Erythroblast (primary cell): ENCODE measurements at regions not wholly inside any gene's neighbourhood (a gene's known extent, or its start where the extent isn't known, plus 50 kb on each side); places are given as distances from the start of the nearest gene placed in this dataset.

Experiments
- DNase-seq, 2 experiments: peaks; one replicate each; lab custom pipeline; 2025; lab: John Stamatoyannopoulos, UW
- GATA1 ChIP-seq: IDR thresholded peaks from 2 replicates; pipeline ENCODE4 v1.6.1; 2011; ENCODE audit warnings: low read depth, mild to moderate bottlenecking, control low read depth, low read length, moderate library complexity
- POLR2A ChIP-seq: IDR thresholded peaks from 2 replicates; pipeline ENCODE4 v1.6.1; 2011; ENCODE audit warnings: mild to moderate bottlenecking, low read length

DNA sequence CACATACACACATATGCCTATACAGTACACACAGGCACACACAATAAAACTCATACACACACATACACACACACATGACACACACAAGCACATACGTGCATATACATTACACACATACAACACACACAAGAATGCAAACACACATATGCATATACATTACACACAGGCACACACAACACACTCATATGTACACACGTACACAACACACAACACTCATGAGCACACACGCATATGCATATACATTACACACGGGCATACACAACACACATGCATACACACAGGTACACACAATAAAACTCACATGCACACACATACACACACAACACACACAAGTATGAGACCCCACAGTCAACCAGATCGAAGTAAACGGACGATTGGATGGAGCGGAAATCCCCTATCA lies 238.2 kb downstream of the ERMARD start:
- no peak for DNase-seq
- TF ChIP-seq GATA1 = no peak
- TF ChIP-seq POLR2A = no peak

DNA sequence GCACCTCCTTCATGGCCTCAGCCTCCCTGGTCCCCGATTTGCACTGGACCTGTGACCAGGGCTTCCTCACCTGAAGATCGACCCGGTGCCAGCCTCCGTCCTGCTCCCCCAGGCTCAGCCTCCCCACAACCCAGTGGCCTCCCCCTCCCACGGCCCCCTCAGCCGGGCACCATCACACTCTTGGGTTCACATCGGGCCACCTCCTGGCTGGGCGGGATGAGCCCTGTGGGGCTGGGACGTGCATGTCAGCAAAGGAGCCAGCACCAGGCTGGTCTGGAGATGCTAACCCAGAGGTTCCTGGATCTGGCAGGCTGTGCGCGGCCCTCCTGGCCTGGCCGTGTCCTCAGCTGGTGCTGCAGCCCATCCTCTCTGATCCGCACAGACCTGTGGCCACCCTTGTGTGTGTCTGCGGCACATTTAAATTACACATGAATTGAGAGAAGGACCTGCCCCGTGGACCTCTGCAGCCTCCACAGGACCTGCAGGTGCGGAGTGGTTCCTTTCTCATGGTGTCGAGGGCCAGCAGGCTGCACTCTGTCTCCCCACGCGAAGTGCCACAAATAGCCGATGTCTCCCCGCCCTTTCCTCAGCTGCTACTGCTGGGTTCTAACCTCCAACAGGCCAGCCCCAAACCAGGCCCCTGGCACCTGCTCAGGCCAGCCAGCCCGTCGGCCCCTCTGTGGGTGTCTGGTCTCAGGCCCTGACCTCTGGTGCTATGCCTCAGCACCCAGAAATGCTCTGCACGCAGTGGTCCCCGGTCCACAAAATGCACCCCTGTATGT lies 237.5 kb downstream of the ERMARD start:
- DNase-seq = no peak
- no peak for TF ChIP-seq GATA1
- no peak for TF ChIP-seq POLR2A

DNA sequence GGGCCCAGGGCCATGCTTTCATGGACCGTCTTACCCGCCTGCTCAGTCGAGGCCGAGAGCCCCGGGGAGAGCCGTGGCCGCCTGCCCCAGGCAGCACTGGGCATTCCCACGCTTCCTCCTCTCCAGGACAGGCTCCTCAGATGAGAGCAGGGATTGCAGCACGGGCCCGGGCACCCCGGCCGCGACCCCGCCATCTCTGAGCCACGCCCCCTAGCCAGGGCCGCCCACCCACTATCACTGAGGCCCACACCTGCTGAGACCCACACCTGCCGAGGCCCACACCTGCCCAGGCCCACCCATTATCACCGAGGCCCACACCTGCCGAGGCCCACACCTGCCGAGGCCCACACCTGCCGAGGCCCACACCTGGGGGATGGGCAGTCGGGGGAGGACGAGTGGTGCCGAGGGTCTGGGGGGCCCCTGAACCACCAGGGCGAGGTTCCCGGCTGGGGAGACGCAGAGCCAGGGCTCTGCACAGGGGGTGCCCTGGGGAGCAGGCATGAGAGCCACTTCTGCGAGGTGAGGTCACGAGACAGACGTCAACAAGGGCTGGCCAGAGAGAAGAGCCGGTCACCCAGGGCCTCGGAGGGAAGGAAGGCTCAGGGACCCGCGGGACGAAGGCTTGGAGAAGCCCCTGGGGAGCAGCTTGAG lies 235.6 kb downstream of the ERMARD start:
- TF ChIP-seq GATA1 (no peak), POLR2A (no peak)
- no peak for DNase-seq

DNA sequence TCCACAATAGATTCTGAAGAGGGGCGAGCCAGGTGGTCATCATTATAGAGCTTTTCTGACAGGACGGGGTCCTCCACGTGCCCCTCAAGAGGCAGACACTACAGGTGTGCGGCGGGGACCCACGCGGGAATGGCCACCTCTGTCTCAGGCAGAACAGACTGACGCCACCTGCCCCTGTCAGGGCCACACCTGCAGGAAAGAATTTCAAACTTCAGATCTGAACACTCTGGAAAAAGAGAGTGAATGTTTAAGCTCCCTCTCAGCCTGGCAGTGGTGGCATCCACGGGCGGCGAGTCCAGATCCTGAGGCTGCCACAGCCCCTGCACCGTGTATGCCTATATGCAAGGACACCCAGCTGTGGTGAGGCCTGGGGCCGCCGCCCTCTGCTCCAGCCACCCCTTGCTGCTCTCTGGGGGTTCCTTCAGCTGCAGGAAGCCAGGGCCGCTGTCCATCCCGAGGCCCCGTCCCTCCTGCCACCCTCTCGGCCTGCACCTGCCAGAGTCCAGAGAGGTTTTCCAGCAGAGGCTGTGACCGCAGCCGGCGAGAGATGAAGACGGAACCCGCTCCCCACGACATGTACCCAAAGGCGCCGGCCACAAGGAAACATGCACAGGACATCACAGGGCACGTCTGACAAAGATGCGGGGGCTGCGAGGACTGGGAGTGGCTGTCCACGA lies 234.9 kb downstream of the ERMARD start:
- TF ChIP-seq GATA1 (no peak), POLR2A (no peak)
- no peak for DNase-seq

- no peak for TF ChIP-seq POLR2A
- DNase-seq = no peak
These were observed 233.9 kb downstream of the ERMARD start for GRCh38 chr6:169985121-169986015.

- DNase-seq = no peak
These were observed 233.0 kb downstream of the ERMARD start for GRCh38 chr6:169984181-169985120.

DNA sequence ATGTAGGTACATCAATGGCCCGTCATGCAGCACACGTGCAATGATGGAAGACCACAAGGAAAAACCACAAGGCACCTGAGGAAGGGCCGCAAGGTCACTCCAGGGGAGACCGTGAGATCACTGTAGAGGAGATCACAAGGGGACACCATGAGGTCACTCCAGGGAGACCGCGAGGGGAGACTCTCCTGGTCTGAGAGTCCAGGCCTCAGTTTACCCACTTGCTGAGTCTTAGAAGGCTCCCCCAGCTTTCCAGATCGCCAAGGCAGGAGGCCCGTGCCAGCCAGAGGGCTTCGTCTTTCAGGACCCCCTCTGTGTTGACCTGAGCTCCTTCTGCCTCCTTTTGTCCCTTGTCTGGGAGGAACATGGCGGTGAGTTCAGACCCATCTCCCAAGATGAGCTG lies 232.2 kb downstream of the ERMARD start:
- DNase-seq = no peak
- TF ChIP-seq GATA1 (no peak), POLR2A (no peak)

More at GRCh38 chr6:169984181-169985120, 233.0 kb downstream of the ERMARD start:
- TF ChIP-seq GATA1 (no peak), POLR2A (no peak)

- TF ChIP-seq GATA1 = no peak
- no peak for TF ChIP-seq POLR2A
These were observed 231.3 kb downstream of the ERMARD start for GRCh38 chr6:169982461-169983386.

DNA sequence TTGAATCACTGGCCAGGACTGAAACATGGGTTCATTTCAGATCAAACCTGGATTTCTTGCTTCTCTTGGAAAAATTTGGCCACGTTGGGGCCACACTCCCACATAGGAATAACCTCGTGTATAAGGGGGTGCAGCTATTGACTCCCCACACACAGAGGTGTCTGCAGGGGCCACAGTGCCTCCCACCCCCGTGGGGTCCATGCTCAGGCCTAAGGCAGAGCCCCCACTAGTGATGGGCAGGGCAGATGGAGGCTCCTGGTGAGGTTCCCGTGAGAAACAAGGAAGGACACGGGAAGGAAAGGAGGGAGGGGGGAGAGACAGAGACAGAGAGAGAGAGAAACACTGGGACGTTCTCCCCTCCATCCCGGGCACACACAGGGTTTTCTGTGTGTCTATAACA lies 230.5 kb downstream of the ERMARD start:
- no peak for TF ChIP-seq POLR2A
- no peak for TF ChIP-seq GATA1
- no peak for DNase-seq

More at GRCh38 chr6:169982461-169983386, 231.3 kb downstream of the ERMARD start:
- no peak for DNase-seq

GRCh38 chr6:169981568-169981967 lies 230.1 kb downstream of the ERMARD start:
- no peak for DNase-seq
- no peak for TF ChIP-seq POLR2A
- TF ChIP-seq GATA1 = no peak

- TF ChIP-seq POLR2A (no peak), GATA1 (no peak)
- DNase-seq = no peak
These were observed 229.5 kb downstream of the ERMARD start for GRCh38 chr6:169980826-169981450.
